GM12872 (cell line): ENCODE measurements at regions not wholly inside any gene's neighbourhood (a gene's known extent, or its start where the extent isn't known, plus 50 kb on each side); places are given as distances from the start of the nearest gene placed in this dataset.

Experiments
- TF ChIP-seq, protein P1 (sequence below): IDR thresholded peaks from 3 replicates; pipeline ENCODE4 v1.5.1; 2011; ENCODE audit warnings: low read depth, mild to moderate bottlenecking, low read length, moderate library complexity; ENCODE audit not compliant: insufficient read depth

- TF ChIP-seq, protein P1, sequence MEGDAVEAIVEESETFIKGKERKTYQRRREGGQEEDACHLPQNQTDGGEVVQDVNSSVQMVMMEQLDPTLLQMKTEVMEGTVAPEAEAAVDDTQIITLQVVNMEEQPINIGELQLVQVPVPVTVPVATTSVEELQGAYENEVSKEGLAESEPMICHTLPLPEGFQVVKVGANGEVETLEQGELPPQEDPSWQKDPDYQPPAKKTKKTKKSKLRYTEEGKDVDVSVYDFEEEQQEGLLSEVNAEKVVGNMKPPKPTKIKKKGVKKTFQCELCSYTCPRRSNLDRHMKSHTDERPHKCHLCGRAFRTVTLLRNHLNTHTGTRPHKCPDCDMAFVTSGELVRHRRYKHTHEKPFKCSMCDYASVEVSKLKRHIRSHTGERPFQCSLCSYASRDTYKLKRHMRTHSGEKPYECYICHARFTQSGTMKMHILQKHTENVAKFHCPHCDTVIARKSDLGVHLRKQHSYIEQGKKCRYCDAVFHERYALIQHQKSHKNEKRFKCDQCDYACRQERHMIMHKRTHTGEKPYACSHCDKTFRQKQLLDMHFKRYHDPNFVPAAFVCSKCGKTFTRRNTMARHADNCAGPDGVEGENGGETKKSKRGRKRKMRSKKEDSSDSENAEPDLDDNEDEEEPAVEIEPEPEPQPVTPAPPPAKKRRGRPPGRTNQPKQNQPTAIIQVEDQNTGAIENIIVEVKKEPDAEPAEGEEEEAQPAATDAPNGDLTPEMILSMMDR = no peak
Observed at GRCh38 chr2:8524388-8524787, 157.5 kb upstream of the ID2 start.

DNA sequence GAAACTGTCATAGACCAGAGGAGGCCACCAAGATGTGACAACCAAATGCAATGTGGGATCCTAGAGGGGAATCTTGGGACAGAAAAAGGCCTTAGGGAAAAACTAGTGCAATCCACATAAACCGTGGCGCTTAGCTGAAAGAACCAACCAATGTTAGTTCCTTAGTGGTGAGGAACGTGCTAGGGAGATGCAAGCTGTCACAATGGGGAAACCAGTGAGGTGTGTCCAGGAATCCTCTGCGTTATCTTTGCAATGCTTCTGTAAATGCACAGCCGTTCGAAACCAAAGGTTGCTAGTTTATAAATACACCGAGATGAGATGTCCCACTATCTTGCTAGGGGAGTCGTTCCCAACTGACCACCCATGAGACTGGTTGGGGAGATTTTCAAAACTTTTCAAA is 157.0 kb upstream of the ID2 start:
- TF ChIP-seq, protein P1 = no peak

GRCh38 chr2:8525236-8525581 is 156.6 kb upstream of the ID2 start:
- TF ChIP-seq, protein P1 = no peak

DNA sequence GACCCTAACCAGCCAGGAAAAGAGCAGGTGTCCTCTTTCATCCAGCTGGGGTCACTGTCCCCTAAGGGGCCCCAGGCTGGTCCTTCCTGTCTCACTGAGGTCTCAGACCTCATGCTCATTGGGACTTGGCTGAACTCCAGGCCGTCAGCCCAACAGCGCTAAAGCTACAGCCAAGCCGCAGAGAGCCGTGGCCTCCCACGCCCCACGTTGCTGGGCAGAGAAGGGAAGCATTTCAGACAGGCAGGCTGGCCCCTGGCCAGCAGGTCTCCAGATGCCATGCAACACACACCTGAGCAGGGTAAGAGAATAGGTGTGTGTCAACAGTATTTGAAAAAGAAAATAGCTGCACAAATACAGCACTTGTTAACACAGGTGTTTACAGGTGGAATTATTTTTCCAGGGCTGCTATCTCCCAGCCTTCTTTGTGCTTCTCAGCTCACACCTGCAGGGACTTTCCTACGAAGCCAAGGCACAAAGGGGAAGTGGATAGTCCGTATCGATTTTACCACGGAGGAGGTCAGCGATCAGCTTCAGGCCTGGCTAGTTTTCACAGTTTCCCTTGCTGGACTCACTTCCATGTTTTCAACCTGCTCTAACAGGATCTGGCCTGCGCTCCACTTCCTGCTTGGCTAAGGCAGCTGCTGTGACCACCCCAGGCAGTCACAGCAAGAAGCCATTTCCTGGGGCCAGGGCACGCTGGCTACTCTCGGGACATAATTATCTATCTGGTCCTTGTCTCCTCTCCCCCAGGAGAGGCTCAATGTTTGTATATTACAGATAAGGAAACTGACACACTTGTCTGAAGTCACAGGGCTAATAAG is 156.1 kb upstream of the ID2 start:
- TF ChIP-seq, protein P1 = peak; percentile 72

DNA sequence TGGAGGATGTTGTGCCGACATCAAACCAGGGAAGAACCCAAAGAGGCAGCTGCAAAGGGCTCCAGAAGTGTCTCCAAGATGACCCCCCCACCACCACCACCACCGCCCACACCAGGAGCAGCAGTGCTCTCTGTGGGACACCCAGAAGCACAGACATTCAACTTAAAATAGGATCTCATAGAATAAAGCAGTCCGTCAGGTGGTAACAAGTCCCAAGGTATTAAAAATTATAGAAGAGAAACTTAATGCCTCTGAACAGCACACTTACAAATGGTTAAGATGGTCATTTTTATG is 155.5 kb upstream of the ID2 start:
- TF ChIP-seq, protein P1 = no peak

GRCh38 chr2:8527031-8527430 is 154.8 kb upstream of the ID2 start:
- TF ChIP-seq, protein P1 = no peak

DNA sequence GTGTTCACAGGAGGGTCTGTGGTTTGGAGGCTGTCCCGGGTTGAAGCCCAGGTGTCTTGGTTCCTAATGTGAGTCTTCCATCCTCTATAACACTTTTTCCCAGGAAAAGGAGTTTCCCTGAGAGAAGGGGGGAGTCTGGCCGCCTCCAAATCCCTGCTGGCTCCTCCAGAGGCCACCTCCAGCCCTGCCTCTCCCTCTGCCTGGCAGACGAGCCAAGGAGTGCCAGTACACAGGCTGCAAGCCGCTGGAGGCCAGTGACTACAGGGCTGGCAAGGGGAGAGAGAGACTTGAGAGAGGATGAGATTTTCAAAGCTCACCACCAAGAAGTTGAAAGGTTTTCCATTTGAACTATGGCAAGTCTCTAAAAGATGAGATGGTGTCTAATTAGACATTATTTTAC is 154.2 kb upstream of the ID2 start:
- TF ChIP-seq, protein P1 = no peak
